DND-41 (cell line): ENCODE measurements at regions not wholly inside any gene's neighbourhood (a gene's known extent, or its start where the extent isn't known, plus 50 kb on each side); places are given as distances from the start of the nearest gene placed in this dataset.
"Not testable (repeated sequence)": the region's sequence is repeated elsewhere in the genome, so short reads cannot be mapped to it uniquely, and the experiment has no call there.

Experiments
- ATAC-seq: fragments of 200-7000 bp; cut with Tn5 transposase; 3 replicates; pipeline ENCODE4 v1.9.1; 2021; ENCODE audit warnings: low read depth; ENCODE audit not compliant: insufficient read depth
- DNase-seq: peaks from one replicate; pipeline ENCODE4 v3.0.0-alpha.2; 2020
- H2AFZ ChIP-seq: 2 replicates; pipeline ENCODE4 v1.6.0; 2012; ENCODE audit warnings: low read depth, low read length
- H3K27ac ChIP-seq: 2 replicates; pipeline ENCODE4 v1.5.1; 2012; ENCODE audit warnings: low read length, inconsistent platforms
- H3K27me3 ChIP-seq: fragments of 200-600 bp; sonication (generic); 2 replicates; pipeline ENCODE4 v1.6.0; 2012; ENCODE audit warnings: low read length, mild to moderate bottlenecking, inconsistent platforms; ENCODE audit not compliant: insufficient read depth, poor library complexity
- H3K36me3 ChIP-seq: 2 replicates; pipeline ENCODE4 v1.5.1; 2012; ENCODE audit warnings: low read length, inconsistent platforms; ENCODE audit not compliant: insufficient read depth
- H3K4me1 ChIP-seq: 2 replicates; pipeline ENCODE4 v1.5.1; 2012; ENCODE audit warnings: mild to moderate bottlenecking, low read length; ENCODE audit not compliant: insufficient read depth
- H3K4me2 ChIP-seq: 2 replicates; pipeline ENCODE4 v1.6.0; 2012; ENCODE audit warnings: mild to moderate bottlenecking, moderate library complexity, low read length, inconsistent platforms; ENCODE audit not compliant: insufficient read depth
- H3K4me3 ChIP-seq, 2 experiments: fragments of 200-600 bp in 1 of 2; shearing (Covaris generic) in 1 of 2; 2 replicates each; pipeline ENCODE4 v1.5.1; 2012 to 2016; ENCODE audit warnings: inconsistent platforms in 2 of 2, low read length in 2 of 2, mild to moderate bottlenecking in 2 of 2, low read depth in 1 of 2, moderate library complexity in 1 of 2
- H3K79me2 ChIP-seq: 2 replicates; pipeline ENCODE4 v1.6.0; 2012; ENCODE audit warnings: low read length, inconsistent platforms; ENCODE audit not compliant: insufficient read depth
- H3K9ac ChIP-seq: 2 replicates; pipeline ENCODE4 v1.6.0; 2012; ENCODE audit warnings: low read depth, mild to moderate bottlenecking, inconsistent platforms, low read length, moderate library complexity
- H3K9me3 ChIP-seq: 2 replicates; pipeline ENCODE4 v1.5.1; 2012; ENCODE audit warnings: low read length, moderate library complexity, mild to moderate bottlenecking, inconsistent platforms; ENCODE audit not compliant: insufficient read depth, severe bottlenecking
- H4K20me1 ChIP-seq: 2 replicates; pipeline ENCODE4 v1.6.0; 2012; ENCODE audit warnings: low read length; ENCODE audit not compliant: insufficient read depth
- EZH2 ChIP-seq: IDR thresholded peaks from 3 replicates; pipeline ENCODE4 v1.6.1; 2012; ENCODE audit warnings: borderline replicate concordance, low read depth, mild to moderate bottlenecking, moderate library complexity, low read length, inconsistent platforms; ENCODE audit not compliant: severe bottlenecking
- TF ChIP-seq, protein P1 (sequence below): IDR thresholded peaks from 2 replicates; pipeline ENCODE4 v1.5.1; 2012; ENCODE audit warnings: borderline replicate concordance, low read length, moderate library complexity, mild to moderate bottlenecking; ENCODE audit not compliant: poor library complexity, severe bottlenecking; ENCODE audit errors: extremely low read depth

- Histone ChIP-seq H3K36me3 (no peaks in the 10 kb centered on the region), H3K9me3 (peaks cover 13% of the 10 kb centered on the region), H4K20me1 (no peaks in the 10 kb centered on the region), H3K79me2 (no peaks in the 10 kb centered on the region), H3K27ac (no peak overlapping the region), H3K4me2 (no peak overlapping the region), H3K27me3 (no peaks in the 10 kb centered on the region), H3K9ac (no peak overlapping the region), H3K4me1 (no peaks in the 10 kb centered on the region), H2AFZ (no peak overlapping the region), H3K4me3 (no peak overlapping the region)
- DNase-seq, result no peak
- TF ChIP-seq EZH2, result no peak
- TF ChIP-seq, protein P1, sequence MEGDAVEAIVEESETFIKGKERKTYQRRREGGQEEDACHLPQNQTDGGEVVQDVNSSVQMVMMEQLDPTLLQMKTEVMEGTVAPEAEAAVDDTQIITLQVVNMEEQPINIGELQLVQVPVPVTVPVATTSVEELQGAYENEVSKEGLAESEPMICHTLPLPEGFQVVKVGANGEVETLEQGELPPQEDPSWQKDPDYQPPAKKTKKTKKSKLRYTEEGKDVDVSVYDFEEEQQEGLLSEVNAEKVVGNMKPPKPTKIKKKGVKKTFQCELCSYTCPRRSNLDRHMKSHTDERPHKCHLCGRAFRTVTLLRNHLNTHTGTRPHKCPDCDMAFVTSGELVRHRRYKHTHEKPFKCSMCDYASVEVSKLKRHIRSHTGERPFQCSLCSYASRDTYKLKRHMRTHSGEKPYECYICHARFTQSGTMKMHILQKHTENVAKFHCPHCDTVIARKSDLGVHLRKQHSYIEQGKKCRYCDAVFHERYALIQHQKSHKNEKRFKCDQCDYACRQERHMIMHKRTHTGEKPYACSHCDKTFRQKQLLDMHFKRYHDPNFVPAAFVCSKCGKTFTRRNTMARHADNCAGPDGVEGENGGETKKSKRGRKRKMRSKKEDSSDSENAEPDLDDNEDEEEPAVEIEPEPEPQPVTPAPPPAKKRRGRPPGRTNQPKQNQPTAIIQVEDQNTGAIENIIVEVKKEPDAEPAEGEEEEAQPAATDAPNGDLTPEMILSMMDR, result no peak
- no peak for ATAC-seq
These were observed 141.8 kb upstream of the NUDT4 start for GRCh38 chr12:93235881-93236280.

DNA sequence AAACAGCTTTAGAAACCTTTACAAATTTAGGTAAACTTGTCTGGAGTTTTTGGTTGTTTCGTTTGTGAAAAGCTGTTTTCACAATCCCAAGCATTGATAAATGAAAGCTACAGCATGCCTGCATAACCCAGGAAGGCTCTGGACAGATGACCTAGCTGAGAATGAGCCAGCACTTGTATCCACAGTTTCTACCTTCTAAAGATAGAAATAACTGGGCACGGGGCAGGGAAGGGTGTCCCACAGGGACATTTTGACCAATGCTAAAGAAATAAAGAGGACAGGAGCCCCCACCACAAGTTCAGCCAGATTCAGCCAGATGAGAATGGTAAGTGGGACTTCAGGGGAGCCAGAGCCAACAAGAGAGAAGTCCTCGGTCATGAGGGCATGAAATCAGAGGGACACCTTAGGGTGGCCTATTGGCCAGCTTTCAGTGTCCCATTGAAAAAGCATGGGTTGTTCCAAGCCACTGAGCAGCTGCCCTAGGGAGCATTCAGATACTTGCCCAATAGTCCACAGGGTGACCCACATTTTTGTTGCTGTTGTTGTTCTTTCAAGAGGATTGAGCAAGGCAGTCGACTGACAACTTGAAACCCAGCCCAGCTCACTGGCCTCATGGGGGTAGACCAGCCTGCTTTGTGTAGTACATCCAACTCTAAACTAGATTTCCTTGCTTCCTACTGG lies 140.3 kb upstream of the NUDT4 start:
- H3K9ac ChIP-seq, result no peak overlapping the region
- DNase-seq (no peak), ATAC-seq (no peak)
- no peaks in the 10 kb centered on the region for H4K20me1 ChIP-seq
- TF ChIP-seq EZH2, result no peak
- TF ChIP-seq, protein P1, result no peak
- H3K27me3 ChIP-seq, result no peaks in the 10 kb centered on the region
- H2AFZ ChIP-seq, result no peak overlapping the region
- no peak overlapping the region for H3K27ac ChIP-seq
- no peak overlapping the region for H3K4me2 ChIP-seq
- no peaks in the 10 kb centered on the region for H3K79me2 ChIP-seq
- no peaks in the 10 kb centered on the region for H3K4me1 ChIP-seq
- peaks cover 13% of the 10 kb centered on the region for H3K9me3 ChIP-seq
- H3K36me3 ChIP-seq, result no peaks in the 10 kb centered on the region
- no peak overlapping the region for H3K4me3 ChIP-seq

- not testable (repeated sequence) for H3K36me3 ChIP-seq, H3K27ac ChIP-seq, ATAC-seq, H3K4me3 ChIP-seq, H4K20me1 ChIP-seq, DNase-seq, H3K79me2 ChIP-seq, H3K27me3 ChIP-seq, H2AFZ ChIP-seq, H3K4me1 ChIP-seq, H3K4me2 ChIP-seq, H3K9ac ChIP-seq
- peaks cover 13% of the 10 kb centered on the region for H3K9me3 ChIP-seq
These were observed 139.0 kb upstream of the NUDT4 start for GRCh38 chr12:93238512-93239262.

DNA sequence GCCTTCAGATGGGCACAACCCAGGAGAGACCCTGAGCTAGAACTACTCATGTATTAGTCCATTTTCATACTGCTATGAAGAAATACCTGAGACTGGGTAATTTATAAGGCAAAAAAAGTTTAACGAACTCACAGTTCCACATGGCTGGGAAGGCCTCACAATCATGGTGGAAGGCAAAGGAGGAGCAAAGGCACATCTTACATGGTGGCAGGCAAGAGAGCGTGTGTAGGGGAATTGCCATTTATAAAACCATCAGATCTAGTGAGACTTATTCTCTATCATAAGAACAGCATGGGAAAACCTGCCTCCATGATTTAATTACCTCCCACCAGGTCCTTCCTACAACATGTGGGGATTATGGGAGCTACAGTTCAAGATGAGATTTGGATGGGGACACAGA lies 137.9 kb upstream of the NUDT4 start:
- H3K4me3 ChIP-seq, H3K36me3 ChIP-seq, H3K27ac ChIP-seq, H3K4me2 ChIP-seq, H4K20me1 ChIP-seq, H3K9ac ChIP-seq, H3K79me2 ChIP-seq, H2AFZ ChIP-seq, DNase-seq, ATAC-seq, H3K27me3 ChIP-seq: not testable (repeated sequence)
- peaks cover 20% of the 10 kb centered on the region for H3K4me1 ChIP-seq
- H3K9me3 ChIP-seq, result peaks cover 13% of the 10 kb centered on the region
